SK-N-SH treated with all-trans-retinoic acid at 6 μM for 48 hours (cell line): ENCODE measurements at regions not wholly inside any gene's neighbourhood (a gene's known extent, or its start where the extent isn't known, plus 50 kb on each side); places are given as distances from the start of the nearest gene placed in this dataset.

Source experiments
- ATAC-seq: fragments of 200-7000 bp; cut with Tn5 transposase; 3 replicates; pipeline ENCODE4 v1.9.1; 2020; ENCODE audit warnings: mild to moderate bottlenecking, moderate library complexity
- ARNTL ChIP-seq: fragments of 450-650 bp; formaldehyde crosslinking; IDR thresholded peaks from 2 replicates; pipeline ENCODE4 v1.5.0; 2020; ENCODE audit warnings: low read depth, mild to moderate bottlenecking, moderate library complexity, borderline replicate concordance
- CSDC2 ChIP-seq: fragments of 250-450 bp; sonication (Bioruptor Pico); IDR thresholded peaks from 2 replicates; pipeline ENCODE4 v1.5.0; 2020; ENCODE audit warnings: mild to moderate bottlenecking, moderate library complexity
- CSRNP3 ChIP-seq: fragments of 250-450 bp; sonication (Bioruptor Pico); IDR thresholded peaks from 2 replicates; pipeline ENCODE4 v1.5.1; 2021; ENCODE audit warnings: mild to moderate bottlenecking, moderate library complexity
- ESRRG ChIP-seq: fragments of 250-450 bp; sonication (Bioruptor Pico); IDR thresholded peaks from 2 replicates; pipeline ENCODE4 v1.6.1; 2021; ENCODE audit warnings: mild to moderate bottlenecking
- GLIS3 ChIP-seq: fragments of 250-450 bp; sonication (Bioruptor Pico); IDR thresholded peaks from 2 replicates; pipeline ENCODE4 v1.5.0; 2020; ENCODE audit warnings: mild to moderate bottlenecking, moderate library complexity
- OSR1 ChIP-seq: fragments of 250-450 bp; sonication (Bioruptor Pico); IDR thresholded peaks from 2 replicates; pipeline ENCODE4 v1.8.0; 2022; ENCODE audit warnings: moderate library complexity, mild to moderate bottlenecking, inconsistent platforms
- PPARA ChIP-seq: fragments of 250-450 bp; sonication (Bioruptor Pico); IDR thresholded peaks from 2 replicates; pipeline ENCODE4 v1.5.0; 2020; ENCODE audit warnings: mild to moderate bottlenecking, borderline replicate concordance
- RARB ChIP-seq: fragments of 250-450 bp; sonication (Bioruptor Pico); IDR thresholded peaks from 2 replicates; pipeline ENCODE4 v1.8.0; 2021; ENCODE audit warnings: mild to moderate bottlenecking, moderate library complexity
- SNAI2 ChIP-seq: fragments of 250-450 bp; sonication (Bioruptor Pico); IDR thresholded peaks from 2 replicates; pipeline ENCODE4 v1.5.0; 2020; ENCODE audit warnings: mild to moderate bottlenecking, moderate library complexity
- TCF4 ChIP-seq: fragments of 250-450 bp; sonication (Bioruptor Pico); IDR thresholded peaks from 2 replicates; pipeline ENCODE4 v1.8.0; 2021; ENCODE audit warnings: mild to moderate bottlenecking, moderate library complexity, borderline replicate concordance
- TOX ChIP-seq: fragments of 250-450 bp; sonication (Bioruptor Pico); IDR thresholded peaks from 2 replicates; pipeline ENCODE4 v1.8.0; 2021; ENCODE audit warnings: mild to moderate bottlenecking, moderate library complexity, borderline replicate concordance
- TSHZ2 ChIP-seq: fragments of 250-450 bp; sonication (Bioruptor Pico); IDR thresholded peaks from 2 replicates; pipeline ENCODE4 v1.5.0; 2020; ENCODE audit warnings: mild to moderate bottlenecking, moderate library complexity
- ZC3H10 ChIP-seq: fragments of 250-450 bp; sonication (Bioruptor Pico); IDR thresholded peaks from 2 replicates; pipeline ENCODE4 v1.5.1; 2021; ENCODE audit warnings: mild to moderate bottlenecking, moderate library complexity
- ZFP3 ChIP-seq: fragments of 250-450 bp; sonication (Bioruptor Pico); IDR thresholded peaks from 2 replicates; pipeline ENCODE4 v1.5.0; 2020; ENCODE audit warnings: mild to moderate bottlenecking, moderate library complexity
- ZFP30 ChIP-seq: fragments of 450-650 bp; formaldehyde crosslinking; IDR thresholded peaks from 2 replicates; pipeline ENCODE4 v1.5.0; 2022; ENCODE audit warnings: mild to moderate bottlenecking, moderate library complexity
- ZNF565 ChIP-seq: fragments of 450-650 bp; formaldehyde crosslinking; conservative IDR thresholded peaks from 2 replicates; pipeline ENCODE4 v1.5.0; 2020; ENCODE audit warnings: low read depth, mild to moderate bottlenecking, moderate library complexity
- ZNF70 ChIP-seq: fragments of 450-650 bp; formaldehyde crosslinking; IDR thresholded peaks from 2 replicates; pipeline ENCODE4 v1.5.0; 2020; ENCODE audit warnings: mild to moderate bottlenecking, moderate library complexity
- ZNF8 ChIP-seq: fragments of 450-650 bp; formaldehyde crosslinking; IDR thresholded peaks from 2 replicates; pipeline ENCODE4 v1.5.0; 2020; ENCODE audit warnings: mild to moderate bottlenecking, moderate library complexity
- TF ChIP-seq, protein P1 (sequence below): fragments of 250-450 bp; sonication (Bioruptor Pico); IDR thresholded peaks from 2 replicates; pipeline ENCODE4 v1.8.0; 2020; ENCODE audit warnings: mild to moderate bottlenecking, moderate library complexity, borderline replicate concordance
- TF ChIP-seq, protein P2 (sequence below): fragments of 250-450 bp; sonication (Bioruptor Pico); IDR thresholded peaks from 2 replicates; pipeline ENCODE4 v1.5.1; 2020; ENCODE audit warnings: low read depth, mild to moderate bottlenecking, moderate library complexity

GRCh38 chr14:53609009-53609408 is 347.6 kb downstream of the BMP4 start (continued):
- TF ChIP-seq ESRRG (CRISPR knock-in tag) (no peak), SNAI2 (CRISPR knock-in tag) (no peak), ZNF8 (CRISPR knock-in tag) (no peak), RARB (CRISPR knock-in tag) (no peak)

GRCh38 chr14:53608369-53608768 is 348.3 kb downstream of the BMP4 start:
- TF ChIP-seq OSR1 (no peak), TCF4 (CRISPR knock-in tag) (no peak), ARNTL (CRISPR knock-in tag) (no peak), CSDC2 (CRISPR knock-in tag) (no peak), ZNF565 (CRISPR knock-in tag) (no peak), TSHZ2 (no peak), ZNF8 (CRISPR knock-in tag) (no peak), ZC3H10 (CRISPR knock-in tag) (no peak), PPARA (no peak), ZFP30 (CRISPR knock-in tag) (no peak)
- TF ChIP-seq, protein P1, sequence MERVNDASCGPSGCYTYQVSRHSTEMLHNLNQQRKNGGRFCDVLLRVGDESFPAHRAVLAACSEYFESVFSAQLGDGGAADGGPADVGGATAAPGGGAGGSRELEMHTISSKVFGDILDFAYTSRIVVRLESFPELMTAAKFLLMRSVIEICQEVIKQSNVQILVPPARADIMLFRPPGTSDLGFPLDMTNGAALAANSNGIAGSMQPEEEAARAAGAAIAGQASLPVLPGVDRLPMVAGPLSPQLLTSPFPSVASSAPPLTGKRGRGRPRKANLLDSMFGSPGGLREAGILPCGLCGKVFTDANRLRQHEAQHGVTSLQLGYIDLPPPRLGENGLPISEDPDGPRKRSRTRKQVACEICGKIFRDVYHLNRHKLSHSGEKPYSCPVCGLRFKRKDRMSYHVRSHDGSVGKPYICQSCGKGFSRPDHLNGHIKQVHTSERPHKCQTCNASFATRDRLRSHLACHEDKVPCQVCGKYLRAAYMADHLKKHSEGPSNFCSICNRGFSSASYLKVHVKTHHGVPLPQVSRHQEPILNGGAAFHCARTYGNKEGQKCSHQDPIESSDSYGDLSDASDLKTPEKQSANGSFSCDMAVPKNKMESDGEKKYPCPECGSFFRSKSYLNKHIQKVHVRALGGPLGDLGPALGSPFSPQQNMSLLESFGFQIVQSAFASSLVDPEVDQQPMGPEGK (CRISPR knock-in tag) = no peak
- TF ChIP-seq, protein P2, sequence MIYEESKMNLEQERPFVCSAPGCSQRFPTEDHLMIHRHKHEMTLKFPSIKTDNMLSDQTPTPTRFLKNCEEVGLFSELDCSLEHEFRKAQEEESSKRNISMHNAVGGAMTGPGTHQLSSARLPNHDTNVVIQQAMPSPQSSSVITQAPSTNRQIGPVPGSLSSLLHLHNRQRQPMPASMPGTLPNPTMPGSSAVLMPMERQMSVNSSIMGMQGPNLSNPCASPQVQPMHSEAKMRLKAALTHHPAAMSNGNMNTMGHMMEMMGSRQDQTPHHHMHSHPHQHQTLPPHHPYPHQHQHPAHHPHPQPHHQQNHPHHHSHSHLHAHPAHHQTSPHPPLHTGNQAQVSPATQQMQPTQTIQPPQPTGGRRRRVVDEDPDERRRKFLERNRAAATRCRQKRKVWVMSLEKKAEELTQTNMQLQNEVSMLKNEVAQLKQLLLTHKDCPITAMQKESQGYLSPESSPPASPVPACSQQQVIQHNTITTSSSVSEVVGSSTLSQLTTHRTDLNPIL (CRISPR knock-in tag) = no peak
- TF ChIP-seq, all 23 proteins: peak for 0
- ATAC-seq = no peak

DNA sequence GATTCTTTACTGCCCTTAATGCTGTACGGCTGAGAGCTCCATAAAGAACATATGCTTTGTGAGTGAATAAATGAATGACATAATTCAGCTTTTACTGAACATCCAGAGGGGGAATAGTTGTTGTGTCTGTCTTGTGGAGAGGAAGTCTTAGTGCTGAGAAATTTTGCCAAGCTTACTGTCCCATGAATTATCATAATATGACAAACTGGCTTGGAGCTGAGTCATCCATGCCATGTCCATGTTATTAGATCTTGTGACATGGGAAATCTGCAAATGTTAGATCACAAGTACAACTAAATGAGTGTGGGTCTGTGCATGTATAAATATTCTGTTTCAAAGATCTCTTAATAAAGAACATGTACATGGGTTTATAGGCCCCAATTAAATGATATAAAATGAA is 350.4 kb downstream of the BMP4 start:
- ATAC-seq = no peak

More for the DNA sequence above, 350.4 kb downstream of the BMP4 start:
- TF ChIP-seq, protein P2 (CRISPR knock-in tag) = no peak
- no peak for TF ChIP-seq ZNF565 (CRISPR knock-in tag)
- TF ChIP-seq ESRRG (CRISPR knock-in tag) = no peak
- TF ChIP-seq TOX (CRISPR knock-in tag) = no peak
- TF ChIP-seq OSR1 = no peak
- TF ChIP-seq, protein P1 (CRISPR knock-in tag) = no peak
- no peak for TF ChIP-seq PPARA
- TF ChIP-seq ZFP3 (CRISPR knock-in tag) = no peak
- TF ChIP-seq CSRNP3 = no peak
- TF ChIP-seq GLIS3 (CRISPR knock-in tag) = no peak
- TF ChIP-seq ZNF70 = no peak
